GM12801 (cell line): ENCODE measurements at regions not wholly inside any gene's neighbourhood (a gene's known extent, or its start where the extent isn't known, plus 50 kb on each side); places are given as distances from the start of the nearest gene placed in this dataset.

Experiments used
- TF ChIP-seq, protein P1 (sequence below): IDR thresholded peaks from one replicate; pipeline ENCODE4 v1.5.1; 2011; ENCODE audit warnings: control low read depth; ENCODE audit not compliant: insufficient read length; ENCODE audit errors: extremely low read depth

DNA sequence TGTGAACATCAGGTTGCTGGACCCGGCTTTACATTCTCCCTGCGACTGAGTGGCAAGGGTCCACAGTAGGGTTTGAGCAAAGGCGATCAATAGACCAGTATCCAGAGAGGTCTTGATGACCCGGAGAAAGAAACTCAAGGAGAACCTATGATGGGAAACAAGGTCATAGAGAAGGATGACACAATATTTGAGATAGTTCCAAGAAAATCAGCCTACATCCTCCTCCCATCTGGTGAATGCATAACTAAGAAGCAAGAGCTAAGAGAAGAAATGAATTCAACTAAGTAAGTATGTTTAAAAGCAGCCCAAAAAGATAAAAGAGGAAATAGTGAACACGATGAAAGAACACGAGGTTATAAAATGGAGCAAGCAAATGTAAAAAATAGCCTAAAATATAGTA, 166.3 kb downstream of the CD8B2 start:
- TF ChIP-seq, protein P1, sequence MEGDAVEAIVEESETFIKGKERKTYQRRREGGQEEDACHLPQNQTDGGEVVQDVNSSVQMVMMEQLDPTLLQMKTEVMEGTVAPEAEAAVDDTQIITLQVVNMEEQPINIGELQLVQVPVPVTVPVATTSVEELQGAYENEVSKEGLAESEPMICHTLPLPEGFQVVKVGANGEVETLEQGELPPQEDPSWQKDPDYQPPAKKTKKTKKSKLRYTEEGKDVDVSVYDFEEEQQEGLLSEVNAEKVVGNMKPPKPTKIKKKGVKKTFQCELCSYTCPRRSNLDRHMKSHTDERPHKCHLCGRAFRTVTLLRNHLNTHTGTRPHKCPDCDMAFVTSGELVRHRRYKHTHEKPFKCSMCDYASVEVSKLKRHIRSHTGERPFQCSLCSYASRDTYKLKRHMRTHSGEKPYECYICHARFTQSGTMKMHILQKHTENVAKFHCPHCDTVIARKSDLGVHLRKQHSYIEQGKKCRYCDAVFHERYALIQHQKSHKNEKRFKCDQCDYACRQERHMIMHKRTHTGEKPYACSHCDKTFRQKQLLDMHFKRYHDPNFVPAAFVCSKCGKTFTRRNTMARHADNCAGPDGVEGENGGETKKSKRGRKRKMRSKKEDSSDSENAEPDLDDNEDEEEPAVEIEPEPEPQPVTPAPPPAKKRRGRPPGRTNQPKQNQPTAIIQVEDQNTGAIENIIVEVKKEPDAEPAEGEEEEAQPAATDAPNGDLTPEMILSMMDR: no peak

DNA sequence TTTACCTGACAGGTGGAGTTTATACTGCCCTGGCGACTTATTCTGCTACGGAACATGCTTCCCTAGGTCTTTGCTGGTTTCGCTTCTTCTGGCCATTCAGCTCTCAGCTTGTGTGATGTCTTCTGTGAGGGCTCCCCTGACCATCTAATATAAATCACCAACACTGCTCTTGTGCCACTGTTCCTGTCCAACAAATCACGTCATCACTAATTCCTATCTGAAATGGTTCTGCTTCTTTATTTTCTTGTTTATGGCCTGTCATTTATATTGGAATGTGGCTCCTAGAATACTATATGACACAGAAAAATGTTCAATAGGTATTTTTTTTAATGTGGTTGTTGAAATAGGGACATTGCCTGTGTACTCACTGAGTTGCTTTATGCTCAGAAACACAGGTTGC, 171.5 kb downstream of the CD8B2 start:
- TF ChIP-seq, protein P1: no peak

DNA sequence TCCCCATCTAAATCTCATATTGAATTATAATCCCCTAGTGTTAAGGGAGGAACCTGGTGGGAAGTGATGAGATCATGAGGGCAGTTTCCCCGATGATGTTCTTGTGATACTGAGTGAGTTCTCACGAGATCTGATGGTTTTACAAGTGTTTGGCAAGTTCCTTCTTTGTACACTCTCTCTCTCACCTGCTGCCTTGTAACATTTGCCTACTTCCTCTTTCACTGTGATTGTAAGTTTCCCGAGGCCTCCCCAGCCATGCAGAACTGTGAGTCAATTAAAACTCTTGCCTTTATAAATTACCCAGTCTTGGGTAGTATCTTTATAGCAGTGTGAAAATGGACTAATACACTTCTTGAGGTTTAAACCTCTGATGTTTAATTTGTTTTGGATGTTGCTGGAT, 177.5 kb downstream of the CD8B2 start:
- TF ChIP-seq, protein P1: no peak

DNA sequence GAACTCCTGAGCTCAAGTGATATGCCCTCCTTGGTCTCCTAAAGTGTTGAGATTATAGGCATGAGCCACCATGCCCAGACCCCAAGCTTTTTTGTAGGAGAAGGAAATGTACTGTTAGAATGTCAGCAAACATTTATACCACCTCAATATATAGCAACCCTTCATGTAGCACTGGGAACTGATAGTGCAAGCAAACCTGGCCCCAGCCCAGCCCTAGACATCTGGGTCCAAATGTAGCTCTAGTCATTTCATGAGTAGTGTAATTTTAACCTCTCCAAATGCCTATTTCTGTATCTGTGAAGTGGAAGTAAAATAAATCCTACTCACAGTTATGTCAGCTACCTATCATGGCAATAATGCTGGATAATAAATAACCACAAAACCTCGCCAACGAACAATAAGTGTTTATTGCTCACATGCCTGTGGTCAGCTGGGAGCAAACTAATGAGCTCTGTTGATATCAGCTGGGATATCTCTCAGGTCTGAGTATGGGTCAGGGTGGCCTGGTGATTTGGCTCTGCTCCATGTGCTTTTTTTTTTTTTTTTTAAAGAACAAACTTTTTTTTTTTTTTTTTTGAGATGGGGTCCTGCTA, 180.4 kb downstream of the CD8B2 start:
- TF ChIP-seq, protein P1: no peak

DNA sequence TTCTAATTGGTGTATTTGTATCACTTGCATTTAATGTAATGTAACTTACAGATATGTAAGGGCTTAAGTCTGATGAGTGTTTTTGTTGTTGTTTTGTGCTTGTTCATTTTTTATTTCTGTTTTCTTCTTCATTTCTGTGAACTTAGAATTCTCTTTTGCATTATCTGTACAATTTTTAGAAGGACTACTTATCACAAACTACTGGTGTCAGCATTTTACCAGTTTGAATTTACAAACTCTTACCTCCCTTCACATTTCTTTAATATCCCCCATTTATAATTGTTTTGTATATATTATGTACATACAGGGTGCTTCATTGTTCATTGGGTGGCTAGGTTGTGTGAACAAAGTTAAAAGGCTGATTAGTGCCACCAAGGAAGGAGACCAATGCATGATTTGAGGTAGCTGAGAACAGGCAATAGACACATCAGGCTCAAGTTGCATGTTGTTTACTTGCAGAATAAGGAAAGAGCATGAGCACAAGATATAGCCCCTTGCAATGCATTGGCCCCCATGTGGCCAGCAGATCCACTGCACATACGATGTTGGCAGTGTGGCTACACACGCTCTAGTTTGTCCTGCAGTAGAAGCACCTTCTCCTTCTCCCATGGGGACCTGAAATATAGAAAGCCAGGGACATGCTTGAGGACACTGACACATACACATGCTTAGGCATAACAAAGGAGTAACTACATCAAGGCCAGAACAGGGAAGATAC, 198.2 kb downstream of the CD8B2 start:
- TF ChIP-seq, protein P1: no peak

DNA sequence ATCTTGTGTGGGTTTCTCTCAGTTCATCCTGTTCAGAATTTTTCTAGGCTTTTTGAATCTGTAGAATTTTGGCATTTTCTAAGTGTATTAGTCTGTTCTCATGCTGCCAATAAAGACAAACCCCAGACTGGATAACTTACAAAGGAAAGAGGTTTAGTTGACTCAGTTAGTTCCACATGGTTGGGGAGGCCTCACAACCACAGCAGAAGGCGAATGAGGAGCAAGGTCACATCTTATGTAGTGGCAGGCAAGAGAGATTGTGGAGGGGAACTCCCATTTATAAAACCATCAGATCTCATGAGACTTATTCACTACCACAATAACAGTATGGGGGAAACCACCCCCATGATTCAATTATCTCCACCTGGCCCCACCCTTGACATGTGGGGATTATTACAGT, 199.2 kb downstream of the ST6GAL2 start:
- TF ChIP-seq, protein P1: no peak

DNA sequence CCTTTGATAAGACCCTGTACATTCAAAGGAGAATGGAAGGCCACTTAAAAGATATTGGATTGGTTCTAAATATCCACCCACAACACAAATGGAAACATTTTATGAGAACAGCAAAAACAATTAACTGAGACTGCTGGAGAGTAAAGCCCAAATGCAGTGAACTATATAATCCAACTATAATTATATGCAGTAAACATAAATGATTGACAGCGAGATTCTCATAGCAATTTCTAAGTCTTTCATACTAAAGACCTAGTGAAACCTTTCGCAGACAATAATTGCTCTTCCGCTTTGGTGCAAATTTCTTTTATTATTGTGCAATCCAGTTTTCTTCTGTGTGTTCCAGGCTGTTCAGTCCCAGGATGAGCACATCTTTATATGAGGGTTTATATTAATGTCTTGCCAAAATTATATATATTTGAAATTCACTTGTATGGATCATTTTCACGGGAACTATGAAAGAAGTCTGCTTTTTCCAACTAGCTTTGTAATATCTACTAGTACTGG, 190.9 kb downstream of the ST6GAL2 start:
- TF ChIP-seq, protein P1: no peak
